NCI-H1417 (cell line): ENCODE measurements at regions not wholly inside any gene's neighbourhood (a gene's known extent, or its start where the extent isn't known, plus 50 kb on each side); places are given as distances from the start of the nearest gene placed in this dataset.
A peak's percentile ranks its signal among the peaks of the same experiment; 100 is the strongest.

Source experiments
- DNase-seq, 3 experiments: peaks; one replicate each; lab custom pipeline; 2025; lab: John Stamatoyannopoulos, UW

DNA sequence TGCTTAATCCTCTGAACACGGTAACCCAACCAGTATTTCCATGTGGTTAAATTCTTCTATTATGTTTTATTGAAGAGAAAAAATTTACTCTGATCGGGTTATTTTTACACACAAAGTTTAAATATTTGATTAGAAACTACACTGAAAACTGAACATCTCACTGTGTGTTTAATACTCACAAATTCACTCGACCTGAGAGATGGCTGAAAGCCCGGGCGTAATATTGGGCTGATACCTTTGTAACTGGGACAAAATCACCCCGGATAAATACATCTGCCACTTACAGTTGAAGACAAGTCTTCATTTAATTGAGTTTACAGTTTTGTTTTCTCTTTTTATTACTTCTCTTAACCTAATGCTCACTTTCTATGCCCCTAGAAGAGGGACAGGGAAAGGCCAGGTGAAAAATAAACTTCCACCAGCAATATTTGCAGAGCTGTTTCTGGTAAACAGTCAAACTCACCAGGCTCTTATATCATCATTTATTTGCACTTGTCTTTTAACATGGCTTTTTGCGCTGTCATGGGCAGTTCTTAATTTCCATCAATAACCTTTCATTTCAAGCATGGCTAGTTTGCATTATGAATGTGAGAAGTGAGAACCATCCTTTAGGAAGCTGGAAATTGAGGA, 145.6 kb upstream of the TMCO5A start:
- peak in 2 of 3 experiments; percentile 46 to 77 for DNase-seq

DNA sequence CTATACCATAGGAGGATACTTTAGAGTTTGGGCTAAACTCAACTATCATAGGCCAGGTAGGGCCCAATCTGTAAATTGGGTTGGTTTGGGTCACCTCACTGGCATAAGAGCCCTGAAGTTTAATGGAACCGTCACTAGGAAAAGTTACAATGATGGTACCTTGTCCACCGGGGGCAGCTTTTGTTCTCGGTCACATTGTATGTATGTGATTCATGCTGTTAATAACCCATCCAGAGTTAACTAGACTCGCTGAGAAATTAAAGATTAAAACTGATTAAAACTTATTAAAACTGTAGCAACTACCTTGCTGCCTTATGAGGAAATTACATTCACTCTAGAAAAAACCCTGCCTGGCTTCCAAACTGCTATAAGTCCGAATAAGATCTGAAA, 145.0 kb upstream of the TMCO5A start:
- DNase-seq: peak in 1 of 3 experiments; percentile 46

DNA sequence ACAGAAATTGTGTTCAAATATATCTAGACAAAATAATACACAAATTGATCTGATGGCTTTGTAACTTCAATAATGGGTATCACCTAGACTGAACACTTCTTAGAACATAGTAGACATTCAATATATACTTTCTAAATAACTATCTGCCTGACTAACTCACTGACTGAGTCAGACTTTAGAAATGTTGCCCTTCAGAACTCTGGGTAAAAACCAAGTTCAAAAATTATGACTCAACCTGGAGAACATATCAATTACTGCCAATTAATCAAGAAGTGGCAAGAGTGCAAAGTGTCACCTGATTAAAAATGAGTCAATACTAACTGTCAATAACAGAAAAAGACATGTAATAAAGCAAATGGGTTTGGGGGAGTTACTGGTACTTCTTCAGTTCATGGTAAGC, 144.6 kb upstream of the TMCO5A start:
- no peak for DNase-seq

DNA sequence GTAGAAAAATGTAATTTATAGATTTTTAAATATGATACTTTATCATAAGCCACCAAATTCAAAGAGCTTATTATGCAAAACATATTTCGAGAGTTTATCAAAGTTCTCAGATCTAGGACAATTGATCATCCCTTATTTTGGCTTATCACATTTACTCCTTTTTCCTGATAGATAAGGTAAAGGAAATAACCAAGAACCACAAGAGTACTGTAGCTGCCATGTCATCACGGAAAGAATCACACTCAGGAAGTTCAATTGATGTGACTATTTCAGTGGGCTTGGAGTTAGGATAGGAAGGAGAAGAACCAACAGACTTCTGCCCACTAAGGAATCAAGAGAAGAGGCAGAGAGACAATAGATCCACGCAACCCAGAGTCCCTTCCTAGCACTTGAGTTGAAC, 142.7 kb upstream of the TMCO5A start:
- DNase-seq: no peak

DNA sequence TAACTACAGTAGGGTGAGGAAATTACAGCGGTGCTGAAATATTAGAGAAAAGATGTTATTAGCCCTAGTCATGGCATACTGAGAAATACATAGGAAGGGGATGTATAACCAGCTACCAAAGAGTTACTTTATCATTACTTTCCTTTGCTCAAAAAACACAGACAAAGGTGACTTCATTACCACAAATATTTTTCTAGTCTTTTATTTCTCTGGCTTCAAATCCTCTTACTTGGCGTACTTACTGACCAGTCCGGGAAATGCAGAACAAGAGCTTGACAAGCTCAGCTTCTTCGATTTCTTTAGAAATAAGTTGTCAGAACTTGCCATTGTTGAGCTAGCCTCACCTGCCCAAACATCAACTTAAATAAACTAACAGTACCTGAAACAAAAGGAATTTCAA, 142.1 kb upstream of the TMCO5A start:
- DNase-seq: peak in 1 of 3 experiments; percentile 32

DNA sequence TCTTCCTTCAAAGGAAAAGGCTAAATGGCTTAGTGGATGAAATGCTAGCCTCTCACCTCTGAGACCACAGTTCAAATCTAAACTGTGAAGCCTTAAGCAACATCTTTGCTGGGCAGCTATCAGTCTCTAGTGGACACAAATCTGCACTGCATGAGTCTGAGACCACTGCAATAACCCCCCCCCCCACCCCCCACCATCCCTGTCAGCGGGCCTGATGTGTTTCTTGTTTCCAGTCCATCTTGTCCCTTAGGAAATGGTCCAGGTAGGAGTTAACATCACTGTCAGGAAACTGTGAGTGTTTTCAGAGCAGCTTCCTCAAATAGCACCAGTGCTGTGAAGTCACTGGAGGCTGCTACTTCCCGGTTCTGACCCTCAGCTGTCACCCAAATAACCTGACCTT, 140.6 kb upstream of the TMCO5A start:
- DNase-seq: peak in 2 of 3 experiments; percentile 13 to 66

DNA sequence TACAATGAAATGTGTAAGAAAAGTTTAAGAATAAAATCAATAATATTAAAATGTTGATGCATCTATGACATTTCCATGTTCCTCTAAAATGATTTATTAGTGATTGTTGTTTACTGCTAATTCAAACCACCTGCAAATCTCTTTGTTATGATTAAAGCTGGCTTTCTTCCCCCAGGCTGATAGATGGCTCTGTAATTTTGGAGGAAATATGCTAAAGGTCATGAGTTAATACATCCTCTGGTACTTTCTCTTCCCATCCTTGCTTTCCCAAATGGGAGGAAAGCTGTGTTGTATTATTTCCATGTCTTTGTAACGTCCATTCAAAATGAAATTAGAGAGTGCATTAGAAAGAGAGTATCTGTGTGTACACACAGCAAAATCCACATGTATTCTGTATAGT, 139.5 kb upstream of the TMCO5A start:
- DNase-seq: peak in 2 of 3 experiments; percentile 8 to 73

DNA sequence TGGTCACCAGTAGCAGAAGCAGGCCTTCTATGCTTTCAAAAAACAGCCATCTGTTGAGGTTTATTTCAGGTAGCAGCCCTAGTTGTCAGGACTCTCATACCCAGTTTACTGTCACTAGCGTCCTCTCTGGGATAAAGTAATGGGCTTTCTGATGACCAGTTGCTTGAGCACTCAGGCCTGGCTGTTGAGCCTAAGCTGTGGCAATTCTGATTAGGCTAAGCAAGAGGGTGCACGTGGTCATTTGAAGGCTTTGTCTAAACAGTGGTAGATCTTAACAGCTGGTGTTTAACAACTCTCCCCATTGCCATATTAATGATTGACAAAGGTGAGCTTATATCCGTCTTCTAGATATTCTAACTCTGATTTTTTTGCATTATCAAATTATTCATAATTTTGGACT, 132.9 kb upstream of the TMCO5A start:
- DNase-seq: no peak

DNA sequence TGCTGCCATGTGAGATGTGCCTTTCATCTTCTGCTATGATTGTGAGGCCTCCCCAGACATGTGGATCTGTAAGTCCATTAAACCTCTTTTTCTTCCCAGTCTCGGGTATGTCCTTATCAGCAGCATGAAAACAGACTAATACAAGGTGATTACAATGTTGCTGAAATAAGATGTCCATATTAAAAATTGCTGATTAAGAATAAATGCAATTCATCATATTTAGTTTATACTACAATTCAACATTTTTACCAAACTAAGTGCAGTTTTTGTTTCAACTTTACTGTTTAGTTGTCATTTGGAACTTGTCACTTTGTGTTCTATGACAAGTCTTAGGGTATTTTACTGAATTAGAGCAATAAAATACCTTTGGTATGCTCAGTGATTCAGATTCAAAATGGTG, 127.6 kb upstream of the TMCO5A start:
- DNase-seq: no peak

DNA sequence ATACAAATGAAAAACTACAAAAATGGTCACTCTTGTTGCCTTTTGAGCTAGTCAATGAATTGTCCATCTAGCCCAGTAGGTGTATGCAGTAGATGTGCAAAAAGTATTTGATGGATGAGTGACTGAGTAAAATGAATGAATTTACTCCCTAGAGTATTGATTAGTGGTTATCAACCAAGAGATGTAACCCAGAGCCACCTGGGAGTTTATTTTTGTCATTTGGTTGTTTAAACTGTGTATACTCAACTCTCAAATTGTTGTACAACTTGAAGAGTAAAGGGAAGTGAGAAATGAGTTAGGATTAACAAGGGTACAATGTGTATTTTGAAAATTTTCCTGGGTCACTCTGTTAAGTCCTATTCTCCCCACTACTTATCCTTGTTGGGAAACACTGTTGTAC, 124.1 kb upstream of the TMCO5A start:
- DNase-seq: no peak

DNA sequence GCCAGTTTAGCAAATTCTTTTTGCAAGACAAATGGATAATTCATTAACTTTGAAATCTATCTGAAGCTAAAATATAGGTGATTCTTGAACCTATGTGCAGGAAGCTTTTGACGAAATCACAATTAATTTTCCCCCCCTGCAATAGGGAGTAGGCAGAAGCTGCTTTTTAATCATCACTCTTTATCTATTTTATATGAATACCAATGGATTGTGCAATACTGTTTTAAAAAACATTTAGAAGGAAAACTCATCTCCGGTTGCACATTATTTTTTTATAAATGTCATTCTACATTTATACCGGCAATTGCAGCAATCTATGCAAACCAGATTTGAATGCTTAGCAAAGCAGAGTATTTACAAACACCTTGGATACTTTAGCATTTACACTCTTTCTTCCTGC, 121.1 kb upstream of the TMCO5A start:
- no peak for DNase-seq

DNA sequence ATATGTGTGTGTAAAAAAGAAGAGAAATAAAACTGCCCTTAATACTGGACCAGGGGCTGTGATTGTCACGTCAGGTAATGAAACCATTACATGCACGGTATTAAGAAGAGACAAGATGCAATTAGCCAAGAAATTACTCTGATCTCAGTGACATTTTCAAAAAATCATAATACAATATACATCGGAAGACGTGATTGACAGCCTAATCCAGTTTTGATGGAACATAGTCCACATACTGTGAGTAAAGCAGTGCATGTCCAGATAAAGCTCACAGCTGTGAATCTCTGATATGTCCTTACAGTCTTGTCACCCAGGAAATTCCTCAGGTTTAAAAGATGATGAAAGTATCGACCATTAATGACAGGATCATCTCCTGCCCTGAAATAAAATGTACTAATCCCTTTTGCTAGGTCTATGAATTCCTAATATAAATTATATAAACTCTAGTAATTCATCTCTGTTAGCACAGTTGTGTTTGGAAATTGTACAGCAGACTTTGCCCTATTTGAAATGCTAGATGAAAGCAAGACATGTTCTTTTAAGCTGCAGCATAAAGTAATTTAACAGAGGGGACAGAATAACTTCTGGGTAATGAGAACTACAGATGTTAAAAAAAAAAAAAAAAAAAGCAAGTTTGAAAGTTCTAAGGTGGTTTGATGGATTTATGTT, 119.5 kb upstream of the TMCO5A start:
- DNase-seq: no peak

DNA sequence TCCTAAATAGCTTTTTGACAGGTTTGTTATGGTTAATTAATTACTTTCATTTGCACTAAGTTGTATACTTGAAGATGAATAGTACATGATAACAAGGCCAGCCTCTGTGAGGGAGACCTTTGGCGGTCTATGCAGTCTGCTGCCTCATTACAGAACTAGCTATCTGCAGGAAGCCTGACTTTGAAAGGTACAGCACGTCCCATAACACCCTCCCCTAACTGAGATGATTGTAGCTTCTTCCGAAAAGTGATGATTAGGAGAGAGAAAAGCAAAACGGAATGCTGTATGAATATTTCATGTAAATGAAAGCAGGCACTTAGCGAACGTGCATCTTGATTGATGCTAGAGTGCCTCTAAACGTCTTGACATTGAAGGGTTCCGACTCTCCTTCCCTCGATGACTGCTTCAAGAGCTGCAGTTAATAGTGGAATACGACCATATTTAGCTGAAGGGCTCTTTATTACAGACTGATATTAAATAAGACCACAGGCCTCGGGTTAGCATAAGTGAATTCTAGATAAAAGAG, 116.2 kb upstream of the TMCO5A start:
- peak in 1 of 3 experiments; percentile 2 for DNase-seq

DNA sequence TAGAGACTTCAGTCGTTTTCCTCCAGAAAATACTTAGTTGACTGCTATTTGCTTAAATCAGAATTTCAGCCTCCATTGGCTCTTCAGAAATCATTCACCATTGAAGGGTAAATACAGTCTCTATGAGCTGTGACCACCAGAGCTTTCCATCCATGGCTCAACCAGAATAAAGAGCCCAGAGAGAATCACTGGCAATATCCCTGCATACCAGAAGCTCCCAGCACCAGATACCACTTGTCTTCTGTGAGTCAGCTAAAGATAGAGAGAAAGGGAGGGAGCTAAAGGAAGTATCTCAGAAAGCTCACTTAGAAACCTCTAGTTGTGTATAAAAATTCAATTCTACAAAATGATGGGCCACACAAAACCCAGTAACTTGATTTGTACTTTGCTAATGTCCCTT, 115.2 kb upstream of the TMCO5A start:
- DNase-seq: peak in 1 of 3 experiments; percentile 1

DNA sequence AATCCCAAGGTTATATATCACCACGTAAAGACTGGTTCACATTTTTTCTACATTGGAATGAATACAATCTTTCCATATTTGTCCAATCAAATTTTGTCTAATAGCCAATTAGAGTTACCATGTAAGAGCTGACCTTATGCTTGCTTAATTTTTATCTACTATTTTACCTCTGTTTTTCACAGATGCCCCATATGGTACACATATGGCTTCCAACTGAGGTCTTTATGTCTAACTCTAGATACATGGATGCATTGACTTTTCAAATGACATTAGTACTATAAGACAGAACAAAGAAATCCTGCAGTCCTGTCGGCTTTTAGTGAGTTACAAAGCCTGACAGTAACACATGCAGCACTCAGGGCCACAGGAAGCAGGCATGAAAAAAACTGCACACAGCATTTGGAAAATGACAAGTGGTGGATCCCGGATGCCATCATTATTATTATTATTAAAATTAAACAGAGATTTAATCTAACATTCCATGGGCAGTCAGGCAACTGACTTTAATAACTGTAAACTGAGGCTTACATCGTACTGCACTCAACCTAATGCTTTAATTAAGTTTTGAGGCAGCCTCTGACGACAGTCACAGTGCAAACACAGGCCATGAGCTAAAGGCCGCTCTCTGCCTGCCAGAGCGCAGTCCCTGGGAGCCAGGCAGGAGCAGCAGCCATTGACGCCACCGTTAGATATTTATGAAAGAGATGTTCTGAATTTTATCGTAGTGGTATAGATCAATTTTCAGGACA, 113.9 kb upstream of the TMCO5A start:
- no peak for DNase-seq

DNA sequence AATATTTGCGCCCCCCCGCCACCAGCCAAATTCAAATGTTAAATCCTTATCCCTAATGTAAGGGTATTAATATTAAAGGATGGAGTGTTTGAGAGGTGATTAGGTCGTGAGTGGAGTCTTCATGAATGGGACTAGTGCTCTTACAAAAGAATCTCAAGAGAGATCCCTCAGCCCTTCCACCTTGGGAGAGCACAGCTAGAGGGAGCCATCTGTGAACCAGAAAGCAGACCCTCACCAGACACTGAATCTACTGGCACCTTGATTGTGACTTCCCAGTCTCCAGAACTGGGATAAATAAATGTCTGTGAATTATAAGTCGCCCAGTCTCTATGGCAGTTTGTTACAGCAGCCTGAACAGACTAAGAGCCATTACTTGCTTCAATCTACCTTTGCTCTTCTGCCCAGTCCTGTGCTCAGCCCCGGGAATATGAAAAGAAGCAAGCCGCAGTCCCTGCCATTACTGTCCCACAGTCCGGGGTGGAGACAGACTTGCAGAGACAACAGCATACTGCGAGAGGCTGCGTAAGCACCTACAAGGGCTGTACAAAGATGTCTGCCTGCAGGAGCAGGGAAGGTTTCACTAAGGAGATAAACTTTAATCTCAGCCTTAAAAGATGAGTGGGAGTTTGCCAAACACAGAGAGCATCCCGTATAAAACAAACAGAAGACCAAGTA, 110.7 kb upstream of the TMCO5A start:
- DNase-seq: no peak

DNA sequence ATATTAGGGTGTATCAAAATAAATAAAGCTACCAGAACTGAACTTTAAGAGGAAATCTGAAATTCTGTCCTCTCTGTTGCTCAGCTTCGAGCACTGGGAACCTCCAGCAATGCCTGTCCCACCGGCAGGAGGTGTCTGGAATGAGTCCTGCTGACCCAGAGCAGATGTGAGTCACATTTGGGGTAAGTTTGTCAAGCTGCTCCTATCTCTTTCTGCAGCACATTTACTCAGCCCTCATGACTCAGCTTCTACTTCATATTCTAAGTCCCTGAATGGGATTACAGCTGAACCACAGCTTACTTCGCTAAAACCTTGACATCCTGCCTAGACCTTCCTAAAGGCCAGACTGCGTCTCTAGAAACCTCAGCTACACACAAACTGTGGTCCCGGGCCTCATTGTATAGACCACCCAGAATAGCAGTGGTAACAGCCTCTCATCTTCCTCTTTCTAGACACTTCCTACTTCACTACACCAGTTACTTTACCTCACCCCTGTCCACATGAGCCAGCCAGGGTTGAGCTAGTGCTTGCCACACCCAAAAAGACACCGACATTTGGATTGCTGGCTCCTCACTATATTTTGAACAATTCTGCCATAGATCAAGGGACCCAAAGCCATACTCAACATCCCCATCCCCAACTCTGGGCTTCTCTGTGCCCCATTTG, 109.6 kb upstream of the TMCO5A start:
- DNase-seq: no peak

DNA sequence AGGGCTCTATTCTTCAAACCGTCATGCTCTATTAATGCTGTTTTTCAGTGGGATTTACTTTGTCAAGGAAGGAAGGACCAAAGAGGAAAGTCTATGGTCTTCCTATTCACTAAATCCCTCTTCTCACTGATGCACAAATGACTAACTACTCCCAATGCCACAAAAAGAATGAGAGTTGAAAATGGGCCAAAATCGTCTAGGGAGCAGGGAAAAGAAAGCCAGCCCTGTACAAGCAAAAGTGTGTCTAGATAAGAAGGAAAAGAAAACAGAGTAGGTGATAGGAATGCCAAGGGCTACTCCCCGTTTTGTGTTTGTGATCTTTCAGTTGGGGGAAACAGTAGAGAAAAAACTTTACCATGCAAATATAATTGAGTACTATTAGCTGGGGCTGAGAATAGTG, 97.2 kb upstream of the TMCO5A start:
- DNase-seq: no peak

DNA sequence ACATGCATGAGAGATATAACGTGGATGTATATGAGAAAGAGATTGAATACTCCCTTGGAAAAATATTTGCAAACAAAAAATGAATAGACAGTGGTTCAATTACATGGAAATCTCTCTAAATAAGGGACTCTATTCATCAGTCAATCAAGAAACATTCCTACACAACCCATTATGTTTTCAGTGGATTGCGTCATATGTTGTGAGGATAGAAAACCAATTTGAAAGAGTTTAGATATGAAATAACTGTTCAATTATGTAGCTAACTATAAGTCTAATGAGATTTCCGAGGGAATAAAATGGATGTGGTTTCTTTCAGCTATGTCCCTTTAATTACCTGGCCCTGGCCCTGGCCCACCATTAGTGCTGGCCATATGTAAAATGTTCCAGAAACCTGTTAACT, 86.7 kb upstream of the TMCO5A start:
- no peak for DNase-seq

DNA sequence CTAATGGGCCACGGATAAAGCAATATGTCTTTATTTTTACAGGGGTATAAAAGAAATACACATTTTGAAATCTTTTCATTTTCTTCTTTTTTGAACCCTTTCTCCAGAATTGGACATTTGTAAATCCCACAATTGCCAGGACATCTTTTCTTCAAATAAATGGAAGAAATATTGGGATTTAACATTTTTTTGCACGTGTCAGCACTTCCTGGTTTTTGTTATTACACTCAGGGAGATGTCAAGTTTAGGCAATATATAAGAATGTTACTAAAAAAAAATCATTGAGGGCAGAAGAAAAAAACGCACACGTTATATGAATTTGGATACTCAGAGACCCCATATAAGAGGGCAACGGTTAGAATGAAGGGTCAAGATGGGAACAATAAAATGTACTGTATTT, 78.3 kb upstream of the TMCO5A start:
- DNase-seq: no peak

DNA sequence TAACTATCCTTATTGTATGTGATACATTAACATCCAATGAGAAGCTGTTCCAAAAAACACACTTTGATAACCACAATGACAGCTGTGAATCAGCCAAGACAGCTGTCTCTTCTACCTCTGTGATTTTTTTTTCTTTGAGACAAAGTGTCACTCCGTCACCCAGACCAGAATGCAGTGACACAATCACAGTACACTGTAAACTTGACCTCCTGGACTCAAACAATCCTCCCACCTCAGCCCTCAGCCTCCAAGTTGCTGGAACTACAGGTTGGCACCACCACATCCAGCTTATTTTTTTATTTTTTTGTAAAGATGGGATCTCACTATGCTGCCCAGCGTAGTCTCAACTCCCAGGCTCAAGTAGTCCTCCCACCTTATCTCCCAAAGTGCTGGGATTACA, 73.5 kb upstream of the TMCO5A start:
- DNase-seq: no peak

DNA sequence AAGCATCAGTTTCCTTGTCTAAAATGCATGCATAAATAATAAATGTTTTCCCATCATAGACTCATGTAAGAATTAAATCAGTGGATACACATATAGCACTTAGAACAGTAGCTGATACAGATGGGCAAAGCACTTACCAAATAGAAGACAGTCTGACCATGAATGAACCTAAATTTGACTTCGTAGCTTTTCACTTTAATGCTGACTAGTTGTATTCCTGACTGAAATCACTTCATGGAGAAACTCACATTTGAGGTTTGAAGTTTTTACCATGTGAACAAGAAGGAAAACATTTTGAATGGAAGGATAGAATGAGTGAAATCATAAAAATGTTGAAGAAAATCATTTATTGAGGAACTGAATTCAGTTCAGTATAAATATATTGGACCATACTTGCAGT, 68.8 kb upstream of the TMCO5A start:
- DNase-seq: no peak
